RWPE2 (cell line): ENCODE measurements at regions not wholly inside any gene's neighbourhood (a gene's known extent, or its start where the extent isn't known, plus 50 kb on each side); places are given as distances from the start of the nearest gene placed in this dataset.
"Not testable (repeated sequence)": the region's sequence is repeated elsewhere in the genome, so short reads cannot be mapped to it uniquely, and the experiment has no call there.

Experiments used
- ATAC-seq: fragments of 200-7000 bp; cut with Tn5 transposase; 3 replicates; pipeline ENCODE4 v1.9.1; 2021; ENCODE audit warnings: low read depth
- DNase-seq: peaks from one replicate; pipeline ENCODE4 v3.0.0-alpha.2; 2020; ENCODE audit warnings: low spot score
- H3K27ac ChIP-seq: fragments of 450-650 bp; 2 replicates; pipeline ENCODE4 v1.5.1; 2017; ENCODE audit warnings: mild to moderate bottlenecking; ENCODE audit not compliant: poor library complexity, severe bottlenecking
- H3K27me3 ChIP-seq: fragments of 250-450 bp; sonication (Bioruptor Pico); 2 replicates; pipeline ENCODE4 v1.5.1; 2021; ENCODE audit warnings: mild to moderate bottlenecking, moderate library complexity; ENCODE audit not compliant: insufficient read depth, poor library complexity, severe bottlenecking
- H3K36me3 ChIP-seq: fragments of 250-450 bp; sonication (Bioruptor Pico); 2 replicates; pipeline ENCODE4 v1.5.1; 2020; ENCODE audit warnings: low read depth, mild to moderate bottlenecking, moderate library complexity
- H3K4me1 ChIP-seq: fragments of 250-450 bp; sonication (Bioruptor Pico); 2 replicates; pipeline ENCODE4 v1.5.1; 2021; ENCODE audit warnings: mild to moderate bottlenecking, moderate library complexity; ENCODE audit not compliant: insufficient read depth, poor library complexity, severe bottlenecking
- H3K4me3 ChIP-seq: fragments of 250-450 bp; sonication (Bioruptor Pico); 2 replicates; pipeline ENCODE4 v1.5.1; 2021; ENCODE audit warnings: mild to moderate bottlenecking, moderate library complexity; ENCODE audit not compliant: severe bottlenecking
- H3K9me3 ChIP-seq: fragments of 250-450 bp; sonication (Bioruptor Pico); 2 replicates; pipeline ENCODE4 v1.5.1; 2021; ENCODE audit warnings: mild to moderate bottlenecking, moderate library complexity; ENCODE audit not compliant: severe bottlenecking
- CTCF ChIP-seq: fragments of 450-650 bp; IDR thresholded peaks from one replicate; pipeline ENCODE4 v1.5.1; 2017; ENCODE audit warnings: mild to moderate bottlenecking, moderate library complexity; ENCODE audit not compliant: poor library complexity, severe bottlenecking

- H3K27me3 ChIP-seq = no peaks in the 10 kb centered on the region
- no peaks in the 10 kb centered on the region for H3K36me3 ChIP-seq
- no peak overlapping the region for H3K4me3 ChIP-seq
- no peaks in the 10 kb centered on the region for H3K9me3 ChIP-seq
- no peak overlapping the region for H3K27ac ChIP-seq
- DNase-seq = no peak
- no peak for ATAC-seq
- H3K4me1 ChIP-seq = no peaks in the 10 kb centered on the region
- TF ChIP-seq CTCF = no peak
These were observed 54.4 kb upstream of the BMP4 start for GRCh38 chr14:54010981-54011380.

- Histone ChIP-seq H3K36me3 (no peaks in the 10 kb centered on the region), H3K9me3 (peaks cover under 1% of the 10 kb centered on the region), H3K4me3 (no peak overlapping the region), H3K27ac (no peak overlapping the region), H3K27me3 (no peaks in the 10 kb centered on the region), H3K4me1 (no peaks in the 10 kb centered on the region)
- no peak for TF ChIP-seq CTCF
- DNase-seq = no peak
- no peak for ATAC-seq
These were observed 66.4 kb upstream of the BMP4 start for GRCh38 chr14:54023027-54023426.

- no peak overlapping the region for H3K4me3 ChIP-seq
- no peaks in the 10 kb centered on the region for H3K27me3 ChIP-seq
- peak; percentile 88 for TF ChIP-seq CTCF
- DNase-seq (no peak), ATAC-seq (peak; percentile 79)
- H3K27ac ChIP-seq = no peak overlapping the region
- H3K4me1 ChIP-seq = no peaks in the 10 kb centered on the region
- no peaks in the 10 kb centered on the region for H3K36me3 ChIP-seq
- peaks cover 3% of the 10 kb centered on the region for H3K9me3 ChIP-seq
These were observed 69.0 kb upstream of the BMP4 start for GRCh38 chr14:54025661-54026060.

GRCh38 chr14:54026671-54027070 is 70.0 kb upstream of the BMP4 start:
- Histone ChIP-seq H3K27me3 (no peaks in the 10 kb centered on the region), H3K9me3 (peaks cover 3% of the 10 kb centered on the region), H3K36me3 (no peaks in the 10 kb centered on the region), H3K4me3 (no peak overlapping the region), H3K27ac (no peak overlapping the region), H3K4me1 (no peaks in the 10 kb centered on the region)
- ATAC-seq (no peak), DNase-seq (no peak)
- no peak for TF ChIP-seq CTCF

- not testable (repeated sequence) for H3K4me3 ChIP-seq, H3K27ac ChIP-seq, DNase-seq, H3K27me3 ChIP-seq, ATAC-seq, H3K9me3 ChIP-seq, H3K4me1 ChIP-seq, H3K36me3 ChIP-seq
These were observed 74.4 kb upstream of the BMP4 start for GRCh38 chr14:54030996-54031395.

GRCh38 chr14:54033285-54033684 is 76.7 kb upstream of the BMP4 start:
- H3K4me3 ChIP-seq, H3K27ac ChIP-seq, ATAC-seq, H3K27me3 ChIP-seq, DNase-seq, H3K4me1 ChIP-seq, H3K36me3 ChIP-seq, H3K9me3 ChIP-seq: not testable (repeated sequence)
